ENCODE measurements at regions not wholly inside any gene's neighbourhood (a gene's known extent, or its start where the extent isn't known, plus 50 kb on each side); places are given as distances from the start of the nearest gene placed in this dataset.

DNA sequence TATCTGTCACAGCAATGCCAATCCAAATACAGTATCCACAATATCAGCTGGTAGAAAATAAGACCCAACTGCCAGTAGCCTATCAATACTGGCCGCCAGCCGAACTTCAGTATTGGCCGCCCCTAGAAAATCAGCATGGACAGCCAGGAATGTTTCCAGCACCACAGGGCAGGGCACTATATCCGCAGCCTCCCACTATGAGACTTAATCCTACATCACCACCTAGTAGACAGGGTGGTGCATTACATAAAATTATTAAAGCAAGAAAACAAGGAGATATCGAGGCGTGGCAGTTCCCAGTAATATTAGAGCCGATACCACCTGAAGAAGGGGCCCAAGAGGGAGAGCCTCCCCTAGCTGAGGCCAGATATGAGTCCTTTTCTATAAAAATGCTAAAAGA lies 111.3 kb downstream of the ZNF486 start:
- TF ChIP-seq, protein P1, sequence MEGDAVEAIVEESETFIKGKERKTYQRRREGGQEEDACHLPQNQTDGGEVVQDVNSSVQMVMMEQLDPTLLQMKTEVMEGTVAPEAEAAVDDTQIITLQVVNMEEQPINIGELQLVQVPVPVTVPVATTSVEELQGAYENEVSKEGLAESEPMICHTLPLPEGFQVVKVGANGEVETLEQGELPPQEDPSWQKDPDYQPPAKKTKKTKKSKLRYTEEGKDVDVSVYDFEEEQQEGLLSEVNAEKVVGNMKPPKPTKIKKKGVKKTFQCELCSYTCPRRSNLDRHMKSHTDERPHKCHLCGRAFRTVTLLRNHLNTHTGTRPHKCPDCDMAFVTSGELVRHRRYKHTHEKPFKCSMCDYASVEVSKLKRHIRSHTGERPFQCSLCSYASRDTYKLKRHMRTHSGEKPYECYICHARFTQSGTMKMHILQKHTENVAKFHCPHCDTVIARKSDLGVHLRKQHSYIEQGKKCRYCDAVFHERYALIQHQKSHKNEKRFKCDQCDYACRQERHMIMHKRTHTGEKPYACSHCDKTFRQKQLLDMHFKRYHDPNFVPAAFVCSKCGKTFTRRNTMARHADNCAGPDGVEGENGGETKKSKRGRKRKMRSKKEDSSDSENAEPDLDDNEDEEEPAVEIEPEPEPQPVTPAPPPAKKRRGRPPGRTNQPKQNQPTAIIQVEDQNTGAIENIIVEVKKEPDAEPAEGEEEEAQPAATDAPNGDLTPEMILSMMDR (IDR thresholded peaks at IDR 0.05; ENCODE audit: insufficient read depth, low read length) = no peak
- TF ChIP-seq POLR2AphosphoS5 (IDR thresholded peaks at IDR 0.05; ENCODE audit: low read depth) (no peak), GABPA (IDR thresholded peaks at IDR 0.05; ENCODE audit: low read depth) (no peak)
- TF ChIP-seq, protein P2, sequence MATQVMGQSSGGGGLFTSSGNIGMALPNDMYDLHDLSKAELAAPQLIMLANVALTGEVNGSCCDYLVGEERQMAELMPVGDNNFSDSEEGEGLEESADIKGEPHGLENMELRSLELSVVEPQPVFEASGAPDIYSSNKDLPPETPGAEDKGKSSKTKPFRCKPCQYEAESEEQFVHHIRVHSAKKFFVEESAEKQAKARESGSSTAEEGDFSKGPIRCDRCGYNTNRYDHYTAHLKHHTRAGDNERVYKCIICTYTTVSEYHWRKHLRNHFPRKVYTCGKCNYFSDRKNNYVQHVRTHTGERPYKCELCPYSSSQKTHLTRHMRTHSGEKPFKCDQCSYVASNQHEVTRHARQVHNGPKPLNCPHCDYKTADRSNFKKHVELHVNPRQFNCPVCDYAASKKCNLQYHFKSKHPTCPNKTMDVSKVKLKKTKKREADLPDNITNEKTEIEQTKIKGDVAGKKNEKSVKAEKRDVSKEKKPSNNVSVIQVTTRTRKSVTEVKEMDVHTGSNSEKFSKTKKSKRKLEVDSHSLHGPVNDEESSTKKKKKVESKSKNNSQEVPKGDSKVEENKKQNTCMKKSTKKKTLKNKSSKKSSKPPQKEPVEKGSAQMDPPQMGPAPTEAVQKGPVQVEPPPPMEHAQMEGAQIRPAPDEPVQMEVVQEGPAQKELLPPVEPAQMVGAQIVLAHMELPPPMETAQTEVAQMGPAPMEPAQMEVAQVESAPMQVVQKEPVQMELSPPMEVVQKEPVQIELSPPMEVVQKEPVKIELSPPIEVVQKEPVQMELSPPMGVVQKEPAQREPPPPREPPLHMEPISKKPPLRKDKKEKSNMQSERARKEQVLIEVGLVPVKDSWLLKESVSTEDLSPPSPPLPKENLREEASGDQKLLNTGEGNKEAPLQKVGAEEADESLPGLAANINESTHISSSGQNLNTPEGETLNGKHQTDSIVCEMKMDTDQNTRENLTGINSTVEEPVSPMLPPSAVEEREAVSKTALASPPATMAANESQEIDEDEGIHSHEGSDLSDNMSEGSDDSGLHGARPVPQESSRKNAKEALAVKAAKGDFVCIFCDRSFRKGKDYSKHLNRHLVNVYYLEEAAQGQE (IDR thresholded peaks at IDR 0.05; ENCODE audit: insufficient replicate concordance, low read depth) = no peak

Measured in HL-60 (cell line).